Left lung (tissue), 4 donors: ENCODE measurements at regions not wholly inside any gene's neighbourhood (a gene's known extent, or its start where the extent isn't known, plus 50 kb on each side); places are given as distances from the start of the nearest gene placed in this dataset.

Source experiments
- ATAC-seq: fragments of 200-7000 bp; cut with Tn5 transposase; one replicate; pipeline ENCODE4 v1.9.1; 2020; ENCODE audit warnings: moderate library complexity
- DNase-seq, 4 donors: peaks; one replicate each; pipeline ENCODE4 v3.0.0-alpha.2; 2013 to 2020
- H3K27ac ChIP-seq, 2 donors: fragments of 200-600 bp; sonication (generic) in 1 of 2; one replicate each; pipeline versions ENCODE4 v1.5.0 to v1.8.0; 2020 to 2021
- H3K27me3 ChIP-seq, 2 donors: fragments of 200-600 bp; sonication (generic) in 1 of 2; one replicate each; pipeline versions ENCODE4 v1.5.0 to v1.8.0; 2020 to 2021
- H3K36me3 ChIP-seq, 2 donors: fragments of 200-600 bp; sonication (generic) in 1 of 2; one replicate each; pipeline versions ENCODE4 v1.5.0 to v1.8.0; 2020 to 2021
- H3K4me1 ChIP-seq, 2 donors: fragments of 200-600 bp; one replicate each; pipeline ENCODE4 v1.8.0; 2021
- H3K4me3 ChIP-seq, 2 donors: fragments of 200-600 bp; sonication (generic) in 1 of 2; one replicate each; pipeline versions ENCODE4 v1.5.0 to v1.8.0; 2020 to 2021; ENCODE audit warnings: mild to moderate bottlenecking in 1 of 2
- H3K9me3 ChIP-seq, 2 donors: fragments of 200-600 bp; sonication (generic) in 1 of 2; one replicate each; pipeline versions ENCODE4 v1.5.0 to v1.8.0; 2020 to 2021
- intact Hi-C, 2 donors: fragments of 100-400 bp; cut with DNase I; formaldehyde crosslinking; loops; one replicate each; pipeline versions ENCODE4 v1.11.2 to v1.14.2; 2022
- TF ChIP-seq, protein P1 (sequence below), 2 donors: fragments of 200-600 bp; sonication (generic) in 1 of 2; IDR thresholded peaks; one replicate each; pipeline versions ENCODE4 v1.5.0 to v1.8.0; 2021; ENCODE audit warnings: antibody characterized with exemption in 2 of 2
- donor health status: DM: no; HTN: yes; CAD: no.
- donor health status: DM: no; HTN: no; CAD: no.

- Histone ChIP-seq H3K27me3 (no peaks in the 10 kb centered on the region), H3K4me1 (peaks cover 26 to 40% of the 10 kb centered on the region in 2 donors), H3K36me3 (no peaks in the 10 kb centered on the region), H3K9me3 (no peaks in the 10 kb centered on the region), H3K27ac (peak overlapping the region; percentile 53 to 85), H3K4me3 (no peak overlapping the region)
- TF ChIP-seq, protein P1, sequence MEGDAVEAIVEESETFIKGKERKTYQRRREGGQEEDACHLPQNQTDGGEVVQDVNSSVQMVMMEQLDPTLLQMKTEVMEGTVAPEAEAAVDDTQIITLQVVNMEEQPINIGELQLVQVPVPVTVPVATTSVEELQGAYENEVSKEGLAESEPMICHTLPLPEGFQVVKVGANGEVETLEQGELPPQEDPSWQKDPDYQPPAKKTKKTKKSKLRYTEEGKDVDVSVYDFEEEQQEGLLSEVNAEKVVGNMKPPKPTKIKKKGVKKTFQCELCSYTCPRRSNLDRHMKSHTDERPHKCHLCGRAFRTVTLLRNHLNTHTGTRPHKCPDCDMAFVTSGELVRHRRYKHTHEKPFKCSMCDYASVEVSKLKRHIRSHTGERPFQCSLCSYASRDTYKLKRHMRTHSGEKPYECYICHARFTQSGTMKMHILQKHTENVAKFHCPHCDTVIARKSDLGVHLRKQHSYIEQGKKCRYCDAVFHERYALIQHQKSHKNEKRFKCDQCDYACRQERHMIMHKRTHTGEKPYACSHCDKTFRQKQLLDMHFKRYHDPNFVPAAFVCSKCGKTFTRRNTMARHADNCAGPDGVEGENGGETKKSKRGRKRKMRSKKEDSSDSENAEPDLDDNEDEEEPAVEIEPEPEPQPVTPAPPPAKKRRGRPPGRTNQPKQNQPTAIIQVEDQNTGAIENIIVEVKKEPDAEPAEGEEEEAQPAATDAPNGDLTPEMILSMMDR (IDR thresholded peaks at IDR 0.05) = no peak
- ATAC-seq (no peak), DNase-seq (no peak)
- intact Hi-C loops = loop anchor here in 1 of 2 donors (5.0 kb wide), 1 partner anchor 196 kb away; no protein-coding TSS in a partner anchor
Observed at GRCh38 chr13:44236370-44236769, 137.3 kb upstream of the SERP2 start.

DNA sequence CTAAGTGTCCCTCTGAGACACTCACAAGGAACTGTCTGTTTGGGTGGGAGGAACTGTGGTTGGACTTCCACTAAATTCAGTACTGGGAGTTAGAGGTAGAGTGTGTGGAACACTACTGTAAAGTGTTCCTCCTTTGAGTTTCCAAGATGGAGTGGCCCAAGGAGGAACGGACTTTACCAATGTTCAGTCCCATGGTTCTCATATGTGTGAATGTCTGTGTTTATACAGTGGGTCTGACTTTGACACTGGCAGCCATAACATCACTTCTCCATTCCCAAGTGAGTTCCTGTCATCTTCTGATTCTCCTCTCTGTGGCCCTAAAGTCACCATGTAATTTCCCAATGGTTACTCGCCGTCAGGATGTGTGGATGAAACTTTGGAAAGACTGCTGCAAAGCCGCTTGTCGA lies 136.8 kb upstream of the SERP2 start:
- Histone ChIP-seq H3K27me3 (no peaks in the 10 kb centered on the region), H3K9me3 (no peaks in the 10 kb centered on the region), H3K36me3 (no peaks in the 10 kb centered on the region), H3K4me1 (peaks cover 26 to 37% of the 10 kb centered on the region in 2 donors), H3K4me3 (no peak overlapping the region), H3K27ac (peak overlapping the region; percentile 53 to 85)
- no peak for DNase-seq
- intact Hi-C loops = loop anchor here in 1 of 2 donors (5.0 kb wide), 1 partner anchor 195 kb away; no protein-coding TSS in a partner anchor
- ATAC-seq = peak; percentile 2
- TF ChIP-seq, protein P1 (IDR thresholded peaks at IDR 0.05) = no peak

GRCh38 chr13:44237276-44237767 lies 136.3 kb upstream of the SERP2 start:
- peak in 3 of 4 donors; percentile 62 to 81 (median 74) for DNase-seq
- no peaks in the 10 kb centered on the region for H3K36me3 ChIP-seq
- TF ChIP-seq, protein P1 (IDR thresholded peaks at IDR 0.05) = no peak
- intact Hi-C loops = loop anchor here in 1 of 2 donors (5.0 kb wide), 1 partner anchor 195 kb away; no protein-coding TSS in a partner anchor
- H3K27me3 ChIP-seq = no peaks in the 10 kb centered on the region
- peak; percentile 91 for ATAC-seq
- peaks cover 24 to 33% of the 10 kb centered on the region in 2 donors for H3K4me1 ChIP-seq
- peak overlapping the region; percentile 53 to 85 for H3K27ac ChIP-seq
- no peak overlapping the region for H3K4me3 ChIP-seq
- H3K9me3 ChIP-seq = no peaks in the 10 kb centered on the region

DNA sequence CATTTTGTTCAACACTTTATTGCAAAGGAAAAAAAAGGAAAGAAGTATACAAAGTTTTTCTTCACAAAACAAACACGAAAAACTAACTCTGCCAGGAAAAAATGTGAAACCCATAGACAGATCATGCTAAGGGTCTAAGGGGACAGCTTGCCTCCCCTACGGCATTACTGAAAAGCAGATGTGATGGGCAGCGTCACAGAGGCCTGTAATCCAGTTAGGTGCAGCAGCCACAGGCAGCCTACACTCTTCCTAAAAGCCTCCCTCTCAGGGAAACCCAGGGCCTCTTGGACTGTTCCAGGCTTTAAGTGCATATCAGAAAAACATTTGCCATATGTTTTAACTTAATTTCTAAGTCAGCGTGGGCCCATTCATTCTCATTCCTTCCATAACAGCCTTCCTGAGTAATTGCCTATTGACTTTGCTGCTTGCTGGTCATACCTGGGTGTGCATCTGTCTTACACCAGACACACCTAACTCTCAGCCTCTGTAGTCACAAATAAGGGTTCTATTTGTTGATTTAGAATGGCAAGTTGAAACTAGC lies 135.7 kb upstream of the SERP2 start:
- intact Hi-C loops = loop anchor here in 1 of 2 donors (5.0 kb wide), 1 partner anchor 194 kb away; no protein-coding TSS in a partner anchor

DNA sequence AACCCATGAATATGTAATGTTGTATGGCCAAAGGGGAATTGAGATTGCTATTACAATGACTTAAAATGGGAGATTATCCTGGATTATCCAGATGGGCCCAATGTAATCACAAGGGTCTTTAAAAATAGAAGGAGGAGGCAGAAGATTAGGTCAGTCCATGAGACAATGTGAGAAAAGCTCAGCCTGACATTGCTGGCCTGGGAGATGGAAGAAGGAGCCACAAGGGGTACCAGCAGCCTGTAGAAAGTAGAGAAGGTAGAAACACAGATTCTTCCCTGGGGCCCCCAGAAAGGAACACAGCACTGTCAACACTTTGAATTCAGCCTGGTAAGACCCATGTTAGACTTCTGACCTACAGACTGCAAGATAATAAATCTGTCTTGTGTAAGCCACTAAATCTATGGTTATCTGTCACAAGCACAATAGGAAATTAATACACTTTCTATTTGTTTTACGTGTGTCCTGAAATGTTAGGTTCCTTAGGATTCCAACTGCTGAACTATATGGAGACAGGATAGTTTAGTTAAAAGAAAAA lies 132.9 kb upstream of the SERP2 start:
- TF ChIP-seq, protein P1 (IDR thresholded peaks at IDR 0.05) = no peak
- H3K27me3 ChIP-seq = no peaks in the 10 kb centered on the region
- H3K9me3 ChIP-seq = no peaks in the 10 kb centered on the region
- DNase-seq = no peak
- no peak overlapping the region for H3K27ac ChIP-seq
- peaks cover 17 to 26% of the 10 kb centered on the region in 2 donors for H3K4me1 ChIP-seq
- no peak overlapping the region for H3K4me3 ChIP-seq
- intact Hi-C loops = no loop called here
- H3K36me3 ChIP-seq = no peaks in the 10 kb centered on the region
- ATAC-seq = no peak

More for the DNA sequence above, 135.7 kb upstream of the SERP2 start:
- H3K9me3 ChIP-seq = no peaks in the 10 kb centered on the region
- peak overlapping the region; percentile 53 to 85 for H3K27ac ChIP-seq
- peak in 1 of 4 donors; percentile 36 for DNase-seq
- ATAC-seq = no peak
- no peaks in the 10 kb centered on the region for H3K27me3 ChIP-seq
- TF ChIP-seq, protein P1 (IDR thresholded peaks at IDR 0.05) = no peak
- no peaks in the 10 kb centered on the region for H3K36me3 ChIP-seq
- H3K4me1 ChIP-seq = peaks cover 20 to 30% of the 10 kb centered on the region in 2 donors
- no peak overlapping the region for H3K4me3 ChIP-seq
